ENCODE measurements at regions not wholly inside any gene's neighbourhood (a gene's known extent, or its start where the extent isn't known, plus 50 kb on each side); places are given as distances from the start of the nearest gene placed in this dataset.

DNA sequence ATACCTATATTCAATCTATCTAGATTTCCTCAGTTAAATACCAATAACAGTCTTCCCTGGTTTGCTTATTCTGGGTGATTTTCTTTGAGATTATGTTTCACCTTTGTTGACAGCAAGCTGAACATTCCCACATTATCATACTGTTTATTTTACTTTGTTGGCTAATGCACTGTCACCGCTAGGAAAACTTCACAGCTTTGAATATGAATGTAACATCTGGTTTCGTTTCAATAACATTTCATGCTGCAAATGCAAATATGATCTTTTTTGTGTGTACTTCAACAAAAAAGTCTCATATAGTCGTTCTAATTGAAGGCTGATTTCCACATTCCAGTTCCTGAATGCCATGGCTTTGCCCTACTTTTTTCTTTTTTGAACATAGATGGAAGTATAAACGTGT, 946.3 kb upstream of the GHITM start:
- Histone ChIP-seq H3K36me3 (no peaks in the 10 kb centered on the region), H3K4me1 (no peaks in the 10 kb centered on the region), H3K4me3 (no peak overlapping the region), H3K27ac (no peak overlapping the region), H3K27me3 (no peaks in the 10 kb centered on the region), H3K9me3 (no peaks in the 10 kb centered on the region)
- no peak for DNase-seq
- intact Hi-C loops (cut with DNase I; ENCODE audit: low total_unique reads): no loop called here
- WGBS, 5 donors: 20 to 31% (median 28%) methylated on average over 4 of the region's 4 CpGs
- TF ChIP-seq, protein P1, sequence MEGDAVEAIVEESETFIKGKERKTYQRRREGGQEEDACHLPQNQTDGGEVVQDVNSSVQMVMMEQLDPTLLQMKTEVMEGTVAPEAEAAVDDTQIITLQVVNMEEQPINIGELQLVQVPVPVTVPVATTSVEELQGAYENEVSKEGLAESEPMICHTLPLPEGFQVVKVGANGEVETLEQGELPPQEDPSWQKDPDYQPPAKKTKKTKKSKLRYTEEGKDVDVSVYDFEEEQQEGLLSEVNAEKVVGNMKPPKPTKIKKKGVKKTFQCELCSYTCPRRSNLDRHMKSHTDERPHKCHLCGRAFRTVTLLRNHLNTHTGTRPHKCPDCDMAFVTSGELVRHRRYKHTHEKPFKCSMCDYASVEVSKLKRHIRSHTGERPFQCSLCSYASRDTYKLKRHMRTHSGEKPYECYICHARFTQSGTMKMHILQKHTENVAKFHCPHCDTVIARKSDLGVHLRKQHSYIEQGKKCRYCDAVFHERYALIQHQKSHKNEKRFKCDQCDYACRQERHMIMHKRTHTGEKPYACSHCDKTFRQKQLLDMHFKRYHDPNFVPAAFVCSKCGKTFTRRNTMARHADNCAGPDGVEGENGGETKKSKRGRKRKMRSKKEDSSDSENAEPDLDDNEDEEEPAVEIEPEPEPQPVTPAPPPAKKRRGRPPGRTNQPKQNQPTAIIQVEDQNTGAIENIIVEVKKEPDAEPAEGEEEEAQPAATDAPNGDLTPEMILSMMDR (IDR thresholded peaks at IDR 0.05): no peak
- TF ChIP-seq POLR2A (IDR thresholded peaks at IDR 0.05) (no peak), POLR2AphosphoS5 (IDR thresholded peaks at IDR 0.05) (no peak), EP300 (IDR thresholded peaks at IDR 0.05) (no peak)

DNA sequence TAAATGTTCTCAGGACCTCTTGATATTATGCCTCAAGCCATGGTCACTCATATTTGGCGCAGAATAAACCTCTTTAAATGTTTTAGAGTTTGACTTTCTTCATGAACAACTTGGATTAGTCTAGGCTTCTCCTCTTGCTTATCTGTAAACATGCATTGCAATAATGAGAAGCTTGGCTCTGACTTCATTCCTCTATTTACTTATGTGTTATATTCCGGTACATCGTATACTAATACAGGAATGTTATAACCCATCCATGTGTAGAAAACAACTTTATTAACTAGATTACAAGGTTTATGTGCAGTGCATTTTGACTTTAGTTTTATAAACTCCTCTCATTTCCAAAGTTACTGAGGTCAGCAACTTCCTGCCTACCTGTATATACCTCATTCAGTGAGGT, 944.3 kb upstream of the GHITM start:
- Histone ChIP-seq H3K4me1 (no peaks in the 10 kb centered on the region), H3K4me3 (no peak overlapping the region), H3K27me3 (no peaks in the 10 kb centered on the region), H3K9me3 (no peaks in the 10 kb centered on the region), H3K27ac (no peak overlapping the region), H3K36me3 (no peaks in the 10 kb centered on the region)
- TF ChIP-seq, protein P1 (IDR thresholded peaks at IDR 0.05): no peak
- no peak for TF ChIP-seq POLR2AphosphoS5 (IDR thresholded peaks at IDR 0.05)
- 74 to 85% (median 76%) methylated on average over 3 of the region's 3 CpGs for WGBS, 5 donors
- no peak for DNase-seq
- intact Hi-C loops (cut with DNase I; ENCODE audit: low total_unique reads): no loop called here

DNA sequence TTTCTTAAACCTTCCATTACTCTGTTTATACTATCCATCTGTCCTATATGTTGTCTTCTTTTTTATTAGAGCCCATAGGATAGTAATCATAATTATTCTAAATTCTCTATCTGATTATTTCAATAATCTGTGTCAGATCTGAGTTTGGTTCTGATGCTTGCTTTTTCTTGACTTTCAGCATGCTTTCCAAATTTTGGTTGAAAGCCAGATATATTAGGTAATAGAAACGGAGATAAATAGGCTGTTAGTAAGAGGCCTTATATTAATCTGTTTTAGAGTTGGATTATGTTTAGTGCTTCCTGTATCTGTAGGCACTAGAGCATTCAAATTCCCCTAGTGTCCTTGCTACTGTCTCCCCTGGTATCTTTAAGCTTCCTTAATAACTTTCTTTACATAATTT, 939.9 kb upstream of the GHITM start:
- no peaks in the 10 kb centered on the region for H3K27me3 ChIP-seq
- no peaks in the 10 kb centered on the region for H3K36me3 ChIP-seq
- no peak for DNase-seq
- H3K27ac ChIP-seq: no peak overlapping the region
- intact Hi-C loops (cut with DNase I; ENCODE audit: low total_unique reads): no loop called here
- WGBS, 5 donors: 21 to 75% (median 60%) methylated on average over 1 of the region's 1 CpG
- H3K4me1 ChIP-seq: no peaks in the 10 kb centered on the region
- H3K9me3 ChIP-seq: peaks cover 0 to 5% (median 0%) of the 10 kb centered on the region in 4 donors
- TF ChIP-seq EP300 (IDR thresholded peaks at IDR 0.05): no peak
- no peak for TF ChIP-seq POLR2AphosphoS5 (IDR thresholded peaks at IDR 0.05)
- TF ChIP-seq POLR2A (IDR thresholded peaks at IDR 0.05): no peak
- TF ChIP-seq, protein P1 (IDR thresholded peaks at IDR 0.05): no peak
- H3K4me3 ChIP-seq: no peak overlapping the region

DNA sequence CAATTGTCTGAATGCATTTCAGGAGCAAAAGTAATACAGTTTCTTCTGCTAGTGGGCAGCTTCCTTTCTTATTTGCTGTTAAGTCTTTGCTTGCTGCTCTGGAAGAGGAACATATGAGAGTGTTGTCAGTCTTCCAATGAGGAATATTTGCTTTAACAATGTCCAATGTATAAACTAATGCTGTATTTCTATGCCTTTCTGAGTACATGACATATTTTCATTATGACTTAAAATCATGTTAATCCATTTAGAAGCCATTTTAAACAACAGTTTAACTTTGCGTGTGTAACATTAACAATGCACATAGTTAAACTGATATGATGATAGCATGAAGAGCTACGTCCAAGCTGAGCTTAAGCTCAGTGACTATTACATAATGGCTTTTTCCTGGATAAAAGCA, 933.4 kb upstream of the GHITM start:
- DNase-seq: no peak
- H3K4me1 ChIP-seq: no peaks in the 10 kb centered on the region
- H3K27me3 ChIP-seq: no peaks in the 10 kb centered on the region
- WGBS, 5 donors: 40 to 51% (median 50%) methylated on average over 2 of the region's 2 CpGs
- TF ChIP-seq EP300 (IDR thresholded peaks at IDR 0.05) (no peak), POLR2AphosphoS5 (IDR thresholded peaks at IDR 0.05) (no peak), POLR2A (IDR thresholded peaks at IDR 0.05) (no peak)
- TF ChIP-seq, protein P1 (IDR thresholded peaks at IDR 0.05): no peak
- H3K4me3 ChIP-seq: no peak overlapping the region
- H3K9me3 ChIP-seq: peaks cover 0 to 5% (median 0%) of the 10 kb centered on the region in 4 donors
- no peaks in the 10 kb centered on the region for H3K36me3 ChIP-seq
- intact Hi-C loops (cut with DNase I; ENCODE audit: low total_unique reads): no loop called here
- H3K27ac ChIP-seq: no peak overlapping the region
